GM18519 (cell line): ENCODE measurements at regions not wholly inside any gene's neighbourhood (a gene's known extent, or its start where the extent isn't known, plus 50 kb on each side); places are given as distances from the start of the nearest gene placed in this dataset.

Source experiments
- ATAC-seq: cut with Tn5 transposase; IDR thresholded peaks from one replicate; pipeline ENCODE4 v1.9.1; 2021; ENCODE audit warnings: mild to moderate bottlenecking, moderate library complexity; ENCODE audit not compliant: unreplicated experiment, low FRiP score

DNA sequence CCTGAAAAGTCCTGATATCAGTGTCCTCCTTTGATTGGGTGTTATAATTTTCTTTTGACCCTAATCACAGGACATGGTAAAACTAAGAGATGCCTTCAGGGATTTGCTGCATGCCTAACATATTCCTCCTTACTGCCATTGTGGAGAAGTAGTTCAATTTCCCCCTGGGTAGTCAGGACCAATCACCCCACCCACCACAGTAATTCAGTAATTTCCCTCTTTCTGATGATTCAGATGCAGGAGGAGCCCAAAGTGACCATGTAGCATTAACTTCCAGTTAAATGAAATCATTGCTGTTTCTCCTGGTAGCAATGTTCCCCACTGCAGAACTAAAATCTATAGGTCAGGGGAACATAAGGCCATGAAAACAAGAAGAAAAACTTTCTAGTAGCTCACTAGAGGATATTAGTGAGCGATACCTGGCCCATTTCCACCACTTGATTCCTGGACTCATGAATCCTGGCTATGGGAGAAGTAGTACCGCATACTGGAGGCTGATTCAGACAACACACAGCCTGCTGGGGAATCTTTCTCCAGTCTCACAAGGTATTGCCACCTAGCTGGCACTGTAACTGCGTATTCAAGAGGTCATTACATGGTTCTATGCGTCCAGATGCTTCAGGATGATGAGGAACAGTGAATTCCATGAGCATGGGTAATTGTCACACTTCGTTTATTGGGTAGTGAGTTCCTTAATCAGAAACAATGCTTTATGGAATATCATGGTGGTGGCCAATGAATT is 561.2 kb downstream of the HAO1 start:
- no peak for ATAC-seq

DNA sequence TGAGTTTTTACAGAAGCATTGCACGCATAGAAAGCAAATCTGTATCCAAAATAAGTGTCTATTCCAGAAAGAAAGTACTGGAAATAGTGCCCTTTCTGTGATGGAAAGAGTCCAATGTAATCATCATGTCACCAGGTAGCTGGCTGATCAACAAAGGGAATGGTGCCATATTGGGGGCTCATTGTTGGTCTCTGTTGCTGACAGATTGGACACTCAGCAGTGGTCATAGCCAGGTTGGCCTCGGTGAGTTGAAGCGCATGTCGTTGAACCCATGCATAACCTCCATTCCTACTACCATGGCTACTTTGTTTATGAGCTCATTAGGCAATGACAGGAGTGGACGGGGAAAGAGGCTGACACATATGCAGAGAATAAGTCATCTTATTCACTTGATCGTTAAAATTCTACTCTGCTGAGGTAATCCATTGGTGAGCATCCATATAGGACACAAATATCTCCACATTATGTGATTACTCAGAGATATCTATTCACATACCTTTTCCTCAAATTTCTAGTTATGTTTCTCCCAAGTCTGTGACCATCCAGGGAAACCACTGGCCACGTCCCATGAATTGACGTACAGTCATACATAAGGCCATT is 560.5 kb downstream of the HAO1 start:
- ATAC-seq = no peak

DNA sequence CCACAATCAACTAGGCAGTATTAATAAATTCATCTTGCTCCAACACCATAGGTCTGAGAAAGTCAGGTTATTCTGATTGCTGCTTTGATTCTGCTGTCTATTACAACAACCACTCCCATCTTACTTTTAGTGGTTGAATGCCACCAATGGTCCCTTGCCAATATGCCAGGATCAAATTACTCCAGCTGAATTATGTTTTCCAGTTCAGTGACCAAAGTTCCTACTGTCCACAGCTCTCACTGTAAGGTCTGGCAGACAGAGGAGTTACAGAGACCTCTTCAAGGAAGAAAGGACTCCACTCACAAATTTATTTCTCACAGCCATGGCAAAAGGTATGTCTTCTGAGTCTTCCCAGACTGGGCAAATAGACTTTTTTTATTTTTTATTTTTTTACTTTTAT is 557.0 kb downstream of the HAO1 start:
- ATAC-seq = no peak

DNA sequence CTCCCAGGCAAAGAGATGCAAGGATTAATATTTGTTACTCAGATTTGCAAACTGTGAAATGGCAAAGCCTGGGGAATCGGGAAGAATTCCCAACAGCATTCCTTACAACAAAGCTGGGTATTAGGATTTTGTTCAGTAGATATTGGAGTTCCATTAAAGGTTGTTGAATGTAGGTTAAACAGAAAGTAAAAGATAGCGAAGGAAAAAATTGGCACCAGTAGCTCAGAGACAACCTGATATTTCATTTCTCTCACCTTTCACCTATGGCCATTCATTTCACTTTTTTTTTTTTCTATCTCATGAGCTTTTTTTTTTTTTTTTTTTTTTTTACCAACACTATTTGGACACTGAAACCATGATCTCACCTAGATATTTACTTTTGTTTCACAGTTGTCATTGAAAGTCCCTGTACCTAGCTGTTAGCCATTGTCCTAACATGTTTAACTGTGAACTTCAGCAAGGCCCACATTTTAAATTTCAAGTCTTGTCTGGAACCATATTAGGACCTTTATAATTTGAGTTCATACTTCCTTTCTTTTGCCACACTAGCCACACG is 552.5 kb downstream of the HAO1 start:
- no peak for ATAC-seq

DNA sequence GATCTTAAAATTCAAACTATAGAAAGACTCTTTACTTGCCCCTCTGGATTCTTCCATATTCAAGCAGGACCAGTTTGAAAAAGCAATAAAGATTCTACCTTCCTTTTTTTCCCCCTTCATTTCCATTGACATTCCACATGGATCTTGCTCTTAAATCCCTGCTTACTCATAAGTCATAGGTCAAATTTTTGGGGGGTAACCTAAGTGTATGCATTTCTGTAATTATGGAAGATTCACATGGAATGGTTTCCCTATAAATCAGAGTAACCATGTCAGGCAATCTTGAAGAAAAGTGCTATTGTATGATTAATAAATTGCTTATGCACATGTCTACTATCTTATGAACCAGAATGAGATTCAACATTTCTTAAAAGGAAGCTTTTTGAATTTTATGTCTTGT is 551.0 kb downstream of the HAO1 start:
- no peak for ATAC-seq

DNA sequence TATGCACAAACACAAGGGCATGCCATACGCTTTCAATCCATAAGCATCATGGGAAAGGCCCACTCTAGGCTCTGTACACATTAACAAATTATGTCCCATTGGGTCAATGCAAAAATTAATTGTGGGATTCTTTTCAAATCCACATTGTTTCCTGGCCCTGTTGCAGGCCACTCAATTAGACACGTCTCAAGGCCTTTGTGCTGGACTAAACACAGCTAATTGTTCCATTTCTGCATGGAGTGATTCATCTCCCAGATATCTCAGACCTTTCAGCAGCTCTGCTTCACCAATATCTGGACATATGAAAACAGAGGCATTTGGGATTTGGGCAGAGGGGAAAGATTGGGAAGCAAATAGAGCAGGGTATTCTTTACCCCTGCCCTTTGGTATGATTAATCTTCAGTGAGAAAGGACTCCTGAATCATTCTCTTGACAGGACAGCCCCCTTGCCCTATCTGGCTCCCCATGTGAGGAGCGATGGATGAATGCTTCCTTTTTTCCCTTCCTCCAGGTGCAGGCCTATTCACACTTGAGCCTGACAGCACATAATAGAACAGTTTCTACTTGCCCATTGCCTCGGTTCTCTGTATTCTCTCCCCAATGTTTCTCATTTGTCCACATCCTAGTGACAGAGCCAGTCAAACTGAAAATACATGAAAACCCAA is 547.6 kb downstream of the HAO1 start:
- no peak for ATAC-seq

DNA sequence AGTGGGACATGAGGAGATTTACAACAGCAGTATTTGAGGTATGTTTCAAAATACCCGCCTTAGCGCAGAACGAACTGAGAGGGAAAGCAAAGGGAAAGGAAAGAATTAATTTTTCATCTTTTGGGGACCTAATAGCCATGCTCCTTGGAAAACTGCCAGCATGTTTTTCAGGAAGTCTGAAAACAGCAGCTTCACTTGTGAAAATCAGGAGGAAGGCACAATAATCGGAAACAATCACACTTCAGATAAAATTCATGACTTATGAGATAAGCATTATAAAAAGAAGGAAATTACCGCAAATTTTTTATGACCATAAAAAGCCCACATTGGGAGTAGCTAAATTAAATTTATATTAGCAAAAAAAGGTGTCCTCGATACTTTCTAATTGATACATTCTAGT is 541.1 kb downstream of the HAO1 start:
- ATAC-seq = no peak

DNA sequence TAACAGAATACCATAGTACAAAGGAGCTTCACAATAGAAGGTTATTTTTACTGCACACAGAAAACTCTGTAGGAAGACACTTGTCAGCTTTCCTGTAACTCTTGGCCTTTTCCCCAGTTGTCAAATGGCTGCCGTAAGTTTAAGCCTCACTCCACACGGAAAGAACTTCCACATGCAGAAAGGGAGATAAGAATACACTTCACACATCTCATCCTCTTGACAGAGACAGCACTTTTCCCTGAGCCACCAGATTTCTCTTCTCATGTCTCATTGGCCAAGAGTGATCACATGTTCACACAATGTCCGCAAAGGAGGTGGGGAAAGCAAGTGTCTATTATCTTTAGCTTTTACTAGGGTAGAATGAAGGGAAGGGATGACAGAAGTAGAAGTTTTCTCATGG is 540.7 kb downstream of the HAO1 start:
- ATAC-seq = no peak

DNA sequence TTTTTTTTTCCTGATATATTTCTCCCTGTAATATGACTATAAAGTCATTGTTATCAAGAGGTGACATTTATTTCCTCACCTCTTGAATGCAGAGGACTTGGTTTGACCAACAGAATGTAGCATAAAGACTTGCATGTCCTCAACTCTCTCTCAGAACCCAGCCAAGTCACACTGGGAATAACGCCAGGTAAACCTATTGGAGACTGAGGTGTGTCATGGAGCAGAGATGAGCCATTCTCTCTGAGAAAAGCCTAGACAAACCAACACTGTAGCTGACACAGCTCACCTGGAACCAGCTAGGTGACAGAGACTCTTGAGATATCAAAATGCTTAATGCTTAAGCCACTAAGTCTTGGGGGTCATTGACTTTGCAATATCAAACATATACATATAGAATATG is 533.6 kb downstream of the HAO1 start:
- ATAC-seq = no peak

DNA sequence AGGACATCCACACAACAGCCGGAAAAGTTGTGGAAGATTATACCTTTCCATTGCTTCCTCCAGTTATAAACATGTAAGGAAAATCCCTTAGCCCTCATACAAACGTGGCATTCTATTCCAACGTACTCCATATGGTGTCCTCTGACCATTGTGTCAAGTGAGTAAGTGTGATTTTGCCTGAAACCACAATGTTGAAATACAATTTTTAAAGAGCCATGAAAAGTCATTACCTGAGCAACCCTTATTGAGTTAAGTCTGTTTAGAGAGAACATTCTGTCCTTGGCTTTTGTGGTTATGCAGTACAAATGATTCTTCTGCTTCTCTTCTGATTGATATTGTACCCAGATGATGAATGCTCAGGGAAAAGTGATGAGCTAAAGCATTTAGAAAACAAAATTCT is 530.1 kb downstream of the HAO1 start:
- ATAC-seq = no peak

DNA sequence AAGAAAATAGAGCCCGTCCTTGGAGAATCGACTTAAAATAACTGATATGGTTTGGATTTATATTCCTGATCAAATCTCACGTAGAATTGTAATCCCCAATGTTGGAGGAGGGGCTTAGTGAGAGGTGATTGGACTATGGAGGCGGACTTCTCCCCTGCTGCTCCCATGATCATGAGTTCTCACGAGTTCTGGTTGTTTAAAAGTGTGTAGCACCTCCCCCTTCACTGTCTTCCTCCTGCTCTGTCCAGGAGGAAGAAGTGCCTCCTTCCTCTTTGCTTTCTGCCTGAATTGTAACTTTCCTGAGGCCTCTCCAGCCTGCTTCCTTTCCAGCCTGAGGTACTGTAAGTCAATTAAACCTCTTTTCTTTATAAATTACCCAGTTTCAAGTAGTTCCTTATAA is 529.2 kb downstream of the HAO1 start:
- ATAC-seq = no peak

DNA sequence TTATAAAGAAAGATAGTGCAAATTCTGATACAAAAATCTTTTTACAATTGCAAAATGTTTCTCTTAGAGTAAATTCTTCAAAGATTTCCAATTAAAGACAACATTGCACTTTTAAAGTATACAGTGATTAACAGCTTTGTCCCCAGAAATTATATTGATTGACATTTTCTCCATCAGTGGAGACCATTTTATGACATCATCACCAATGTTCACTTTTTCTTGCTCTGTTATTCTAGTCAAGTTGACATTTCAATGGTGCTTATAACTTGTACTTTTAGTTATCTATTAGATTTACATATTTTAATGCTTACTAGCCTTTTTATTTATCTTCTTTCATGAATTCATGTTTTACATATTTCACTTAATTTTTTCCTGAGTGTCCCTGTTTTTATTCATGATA is 524.8 kb downstream of the HAO1 start:
- no peak for ATAC-seq

DNA sequence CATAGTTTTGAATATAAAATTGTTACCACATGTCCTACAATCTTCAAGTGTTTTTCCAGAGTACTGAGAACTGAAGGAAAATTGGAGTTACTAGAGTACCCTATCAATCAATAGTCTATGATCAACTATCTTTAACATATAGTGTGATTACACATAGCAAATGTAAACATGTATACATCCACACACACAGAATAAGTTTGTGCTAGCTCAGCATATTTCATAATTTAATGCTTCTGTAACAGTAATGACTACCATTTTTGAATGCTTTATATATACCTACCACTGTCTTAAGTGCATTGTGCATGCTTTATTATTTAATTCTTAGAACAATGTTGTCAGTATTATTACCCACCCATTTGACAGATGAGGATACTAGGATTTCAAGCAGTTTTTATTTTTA is 523.9 kb downstream of the HAO1 start:
- no peak for ATAC-seq

DNA sequence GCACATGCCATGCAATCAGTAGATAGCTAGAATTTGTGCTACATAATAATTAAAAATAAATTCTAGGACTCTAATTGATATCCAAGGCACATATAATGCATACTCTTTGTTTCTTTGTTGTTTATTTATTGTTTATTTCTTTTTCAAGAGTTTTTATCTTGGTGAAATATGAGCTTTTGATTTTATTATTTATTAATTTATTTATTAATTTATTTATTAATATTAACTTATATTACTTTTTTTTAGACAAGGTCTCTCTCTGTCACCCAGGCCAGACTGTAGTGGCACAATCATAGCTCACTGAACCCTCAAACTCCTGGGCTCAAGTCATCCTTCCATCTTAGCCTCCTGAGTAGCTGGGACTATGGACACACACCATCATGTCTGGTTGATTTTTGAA is 519.9 kb downstream of the HAO1 start:
- ATAC-seq = no peak

DNA sequence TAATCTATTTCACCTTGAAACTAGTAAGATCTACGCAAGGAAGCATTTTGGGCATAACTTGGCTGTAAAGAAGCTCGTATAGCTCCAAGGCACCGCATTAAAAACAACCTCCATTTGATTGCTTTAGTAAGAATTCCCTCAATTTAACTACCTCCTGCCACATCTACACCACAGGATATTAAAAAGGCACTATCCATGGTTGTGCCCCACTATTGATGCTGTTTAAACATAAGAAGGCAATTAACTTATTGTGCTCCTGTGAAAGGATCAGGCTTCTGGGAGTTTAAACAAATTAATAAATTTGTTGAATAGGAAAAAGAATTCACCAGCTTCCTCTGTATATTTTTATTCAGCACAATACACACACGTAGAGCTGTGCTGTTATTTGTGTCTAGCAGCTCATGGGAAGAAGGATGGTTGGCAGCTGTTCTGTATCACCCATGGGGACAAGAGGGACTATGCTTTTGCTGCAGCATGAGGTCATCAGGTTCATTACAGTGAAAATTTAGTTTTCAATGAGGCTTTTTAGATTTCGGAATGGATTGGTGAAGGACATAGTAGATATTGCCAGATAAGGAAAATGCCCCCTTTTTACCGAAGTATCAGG is 513.3 kb downstream of the HAO1 start:
- no peak for ATAC-seq

DNA sequence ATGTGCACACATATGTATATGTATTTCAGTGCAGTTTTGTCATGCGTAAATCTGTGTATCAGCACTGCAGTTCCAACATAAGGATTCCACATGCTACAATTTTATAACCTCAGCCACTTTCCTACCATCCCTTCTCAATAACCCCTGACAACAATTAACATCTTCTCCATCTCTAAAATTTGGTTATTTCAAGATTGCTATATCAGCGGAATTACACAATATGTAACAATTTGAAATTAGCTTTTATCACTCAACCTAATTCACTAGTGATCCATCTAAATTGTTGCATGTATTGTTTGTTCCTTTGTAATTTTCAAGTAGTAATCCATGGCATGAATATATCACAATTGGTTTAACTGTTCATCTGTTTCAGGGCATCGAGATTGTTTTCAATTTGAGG is 511.3 kb downstream of the HAO1 start:
- no peak for ATAC-seq

DNA sequence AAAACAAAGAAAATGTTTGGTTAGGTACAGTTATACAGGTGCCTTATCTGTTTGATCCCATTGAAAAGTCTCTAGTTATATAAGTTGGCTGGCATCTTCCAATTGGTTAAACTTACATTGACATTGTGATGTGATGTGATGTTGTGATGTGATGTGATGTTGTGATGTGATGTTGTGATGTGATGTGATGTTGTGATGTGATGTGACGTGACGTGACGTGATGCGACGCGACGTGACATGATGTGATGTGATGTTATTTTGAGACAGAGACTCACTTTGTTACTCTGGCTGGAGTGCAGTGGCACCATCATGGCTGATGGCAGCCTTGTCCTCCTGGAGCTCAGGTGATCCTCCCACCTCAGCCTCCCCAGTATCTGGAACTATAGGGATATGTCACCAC is 507.6 kb downstream of the HAO1 start:
- ATAC-seq = no peak

DNA sequence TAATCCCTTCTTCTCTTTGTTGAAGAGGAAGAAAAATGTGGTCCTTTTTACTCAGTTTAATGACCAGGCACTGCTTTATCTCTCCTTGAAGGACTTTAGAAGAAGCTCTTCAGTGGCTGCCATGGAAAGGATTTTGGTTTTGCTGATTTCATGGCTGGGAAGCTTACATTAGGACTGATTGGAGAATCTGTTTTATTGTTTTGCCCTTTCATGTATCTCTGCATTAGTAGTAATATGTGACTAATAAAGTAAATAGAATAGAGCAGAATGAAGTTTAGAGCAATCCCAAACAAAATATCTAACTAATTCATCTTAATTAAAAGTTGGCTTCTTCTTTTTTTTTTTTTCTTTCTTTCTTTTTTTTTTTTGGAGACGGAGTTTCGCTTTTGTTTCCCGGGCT is 502.9 kb downstream of the HAO1 start:
- ATAC-seq = no peak

DNA sequence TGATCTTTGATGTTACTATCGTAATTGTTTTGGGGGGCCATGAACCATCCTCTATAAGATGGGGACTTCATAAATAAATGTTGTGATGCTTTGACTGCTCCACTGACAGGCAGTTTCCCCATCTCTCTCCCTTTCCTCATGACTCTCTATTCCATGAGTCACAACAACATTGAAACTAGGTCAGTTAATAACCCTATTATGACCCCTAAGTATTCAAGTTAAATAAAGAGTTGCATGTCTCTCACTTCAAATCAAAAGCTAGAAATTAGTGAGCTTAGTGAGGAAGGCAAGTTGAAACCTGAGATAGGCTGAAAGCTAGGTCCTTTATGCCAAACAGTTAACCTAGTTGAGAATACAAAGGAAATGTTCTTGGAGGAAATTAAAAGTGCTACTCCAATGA is 491.0 kb downstream of the HAO1 start:
- ATAC-seq = no peak

DNA sequence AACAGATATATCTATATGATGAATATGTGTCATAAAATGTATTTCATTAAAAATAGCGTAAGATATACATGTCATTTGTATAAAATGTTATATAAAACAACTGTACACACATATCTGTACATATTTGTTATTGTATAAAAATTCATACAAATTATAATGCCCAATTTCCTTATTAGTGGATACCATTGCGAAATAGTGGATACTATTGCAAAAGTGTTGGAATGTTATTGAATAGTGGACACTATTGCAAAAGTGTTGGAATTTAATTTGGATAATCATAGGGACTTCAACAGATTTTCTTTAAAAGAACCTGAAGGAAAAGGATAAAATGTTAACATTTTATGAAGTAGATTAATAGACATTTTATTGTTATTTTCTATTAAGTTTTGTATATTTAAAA is 487.4 kb downstream of the HAO1 start:
- ATAC-seq = no peak

DNA sequence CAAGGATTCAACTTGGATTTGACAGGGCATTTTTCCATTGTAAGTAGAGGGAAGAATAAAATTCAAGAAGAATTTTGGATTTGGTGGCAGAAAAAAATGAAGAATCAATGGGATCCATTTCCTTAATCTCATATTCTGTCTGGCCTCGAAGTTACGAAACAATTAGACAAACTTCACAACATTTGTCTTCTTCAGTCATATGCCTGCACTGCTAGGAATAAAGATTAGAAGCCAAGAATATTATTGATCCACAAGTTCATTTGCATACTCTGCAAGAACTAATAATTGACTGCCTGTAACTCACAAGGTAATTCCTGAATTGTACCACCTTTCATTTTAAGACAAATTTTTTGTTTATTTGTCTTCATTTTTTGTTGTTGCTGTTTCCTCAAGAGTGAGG is 486.2 kb downstream of the HAO1 start:
- ATAC-seq = no peak
